ENCODE measurements at regions not wholly inside any gene's neighbourhood (a gene's known extent, or its start where the extent isn't known, plus 50 kb on each side); places are given as distances from the start of the nearest gene placed in this dataset.

- no peak for DNase-seq (ENCODE audit: low read depth)
- TF ChIP-seq CTCF (IDR thresholded peaks at IDR 0.05; ENCODE audit: insufficient read depth, low read length): no peak
- no peak overlapping the region for H3K4me3 ChIP-seq (ENCODE audit: low read depth, low read length)
These were observed 128.9 kb downstream of the BANF2 start for GRCh38 chr20:17828598-17829144.

GRCh38 chr20:17827759-17828559 is 128.2 kb downstream of the BANF2 start:
- no peak for DNase-seq (ENCODE audit: low read depth)
- TF ChIP-seq CTCF (IDR thresholded peaks at IDR 0.05; ENCODE audit: insufficient read depth, low read length): no peak
- H3K4me3 ChIP-seq (ENCODE audit: low read depth, low read length): no peak overlapping the region

- no peak for DNase-seq (ENCODE audit: low read depth)
- no peak for TF ChIP-seq CTCF (IDR thresholded peaks at IDR 0.05; ENCODE audit: insufficient read depth, low read length)
These were observed 127.3 kb downstream of the BANF2 start for GRCh38 chr20:17827079-17827478.

GRCh38 chr20:17825960-17826843 is 126.4 kb downstream of the BANF2 start:
- no peak for DNase-seq (ENCODE audit: low read depth)
- TF ChIP-seq CTCF (IDR thresholded peaks at IDR 0.05; ENCODE audit: insufficient read depth, low read length): no peak
- no peak overlapping the region for H3K4me3 ChIP-seq (ENCODE audit: low read depth, low read length)

More at GRCh38 chr20:17827079-17827478, 127.3 kb downstream of the BANF2 start:
- H3K4me3 ChIP-seq (ENCODE audit: low read depth, low read length): no peak overlapping the region

- H3K4me3 ChIP-seq (ENCODE audit: low read depth, low read length): no peak overlapping the region
- DNase-seq (ENCODE audit: low read depth): peak; percentile 43
- TF ChIP-seq CTCF (IDR thresholded peaks at IDR 0.05; ENCODE audit: insufficient read depth, low read length): no peak
These were observed 125.6 kb downstream of the BANF2 start for GRCh38 chr20:17825252-17825959.

- TF ChIP-seq CTCF (IDR thresholded peaks at IDR 0.05; ENCODE audit: insufficient read depth, low read length): no peak
- DNase-seq (ENCODE audit: low read depth): no peak
- no peak overlapping the region for H3K4me3 ChIP-seq (ENCODE audit: low read depth, low read length)
These were observed 125.0 kb downstream of the BANF2 start for GRCh38 chr20:17824676-17825251.
